ENCODE measurements at regions not wholly inside any gene's neighbourhood (a gene's known extent, or its start where the extent isn't known, plus 50 kb on each side); places are given as distances from the start of the nearest gene placed in this dataset.
A peak's percentile ranks its signal among the peaks of the same experiment; 100 is the strongest.

DNA sequence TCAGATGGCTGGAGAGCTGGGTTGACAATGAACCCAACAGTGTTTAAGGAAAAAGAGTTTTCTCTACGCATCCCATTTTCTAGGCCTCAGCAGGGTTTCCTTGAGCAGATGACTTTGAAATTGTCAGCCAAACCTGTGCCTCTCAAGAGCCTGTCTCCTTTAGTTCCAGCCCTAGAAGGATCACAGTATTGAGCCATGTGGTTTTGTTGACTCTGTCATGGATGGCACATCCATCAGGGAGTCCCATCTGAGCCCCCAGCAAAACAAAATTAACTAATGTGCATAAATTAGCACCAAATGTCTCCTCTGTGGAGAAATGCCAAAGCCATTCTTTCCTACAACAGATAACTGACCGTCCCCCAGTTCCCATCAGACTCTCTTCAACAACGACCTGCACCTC lies 103.8 kb upstream of the BLID start:
- Mint-ChIP-seq H3K36me3 (ENCODE audit: insufficient read depth, unreplicated experiment) (no peaks in the 10 kb centered on the region), H3K4me1 (ENCODE audit: low read depth, unreplicated experiment) (no peaks in the 10 kb centered on the region), H3K27ac (ENCODE audit: unreplicated experiment) (no peak overlapping the region), H3K27me3 (ENCODE audit: unreplicated experiment) (peaks cover 38% of the 10 kb centered on the region), H3K4me3 (ENCODE audit: low read depth, unreplicated experiment) (no peak overlapping the region), H3K9me3 (ENCODE audit: low read depth, unreplicated experiment) (no peaks in the 10 kb centered on the region)
- TF ChIP-seq, protein P1, sequence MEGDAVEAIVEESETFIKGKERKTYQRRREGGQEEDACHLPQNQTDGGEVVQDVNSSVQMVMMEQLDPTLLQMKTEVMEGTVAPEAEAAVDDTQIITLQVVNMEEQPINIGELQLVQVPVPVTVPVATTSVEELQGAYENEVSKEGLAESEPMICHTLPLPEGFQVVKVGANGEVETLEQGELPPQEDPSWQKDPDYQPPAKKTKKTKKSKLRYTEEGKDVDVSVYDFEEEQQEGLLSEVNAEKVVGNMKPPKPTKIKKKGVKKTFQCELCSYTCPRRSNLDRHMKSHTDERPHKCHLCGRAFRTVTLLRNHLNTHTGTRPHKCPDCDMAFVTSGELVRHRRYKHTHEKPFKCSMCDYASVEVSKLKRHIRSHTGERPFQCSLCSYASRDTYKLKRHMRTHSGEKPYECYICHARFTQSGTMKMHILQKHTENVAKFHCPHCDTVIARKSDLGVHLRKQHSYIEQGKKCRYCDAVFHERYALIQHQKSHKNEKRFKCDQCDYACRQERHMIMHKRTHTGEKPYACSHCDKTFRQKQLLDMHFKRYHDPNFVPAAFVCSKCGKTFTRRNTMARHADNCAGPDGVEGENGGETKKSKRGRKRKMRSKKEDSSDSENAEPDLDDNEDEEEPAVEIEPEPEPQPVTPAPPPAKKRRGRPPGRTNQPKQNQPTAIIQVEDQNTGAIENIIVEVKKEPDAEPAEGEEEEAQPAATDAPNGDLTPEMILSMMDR (IDR thresholded peaks at IDR 0.05; ENCODE audit: unreplicated experiment), result no peak
- no peak for DNase-seq
- CTCF ChIA-PET, result no interaction called here
- intact Hi-C loops (cut with micrococcal nuclease; ENCODE audit: unreplicated experiment), result no loop called here
- no TSS peak for BruUV-seq (replicated peaks)

DNA sequence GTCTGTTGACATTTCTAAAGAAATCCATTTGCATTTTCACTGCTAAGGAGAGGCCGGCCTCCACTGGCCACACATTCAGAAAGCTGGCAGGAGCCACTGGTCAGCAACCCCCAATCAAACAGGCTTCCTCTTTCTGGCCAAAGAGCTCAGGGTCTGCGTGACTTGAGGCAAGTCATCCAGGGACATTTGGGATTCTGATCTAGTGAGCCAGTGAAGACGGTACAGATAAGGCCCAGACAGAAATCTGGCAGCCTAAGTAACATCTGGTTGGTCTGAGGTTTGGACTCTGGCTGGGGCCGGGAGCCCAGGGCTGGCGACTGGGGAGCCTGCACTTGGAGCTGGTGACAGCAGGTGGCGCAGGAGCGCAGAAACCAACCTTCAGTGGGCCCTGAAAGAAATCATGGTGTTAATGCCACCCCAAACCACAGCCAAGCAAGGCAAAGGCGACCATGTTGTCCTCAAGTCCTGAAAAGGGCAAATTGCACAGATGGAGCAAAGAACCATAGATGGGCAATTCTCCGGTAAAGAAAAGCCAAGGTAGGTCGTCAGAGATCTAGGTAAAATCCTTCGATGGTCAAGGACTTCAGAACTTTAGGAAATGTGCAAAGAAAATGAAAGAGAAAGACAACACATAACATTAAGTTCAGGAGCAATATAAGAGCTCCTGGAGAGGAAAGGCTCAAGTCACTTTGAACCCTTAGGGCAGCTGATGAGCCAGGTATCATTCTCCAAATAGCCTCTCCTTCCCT lies 99.4 kb upstream of the BLID start:
- CTCF ChIA-PET, result interaction anchor here (0.6 to 2.0 kb wide), 2 partner anchors 97 to 290 kb away, joined by 3 to 6 read pairs; no protein-coding TSS in a partner anchor
- no peaks in the 10 kb centered on the region for H3K36me3 Mint-ChIP-seq (ENCODE audit: insufficient read depth, unreplicated experiment)
- DNase-seq, result peak; percentile 58
- H3K4me1 Mint-ChIP-seq (ENCODE audit: low read depth, unreplicated experiment), result peaks cover 2% of the 10 kb centered on the region
- no peak overlapping the region for H3K4me3 Mint-ChIP-seq (ENCODE audit: low read depth, unreplicated experiment)
- intact Hi-C loops (cut with micrococcal nuclease; ENCODE audit: unreplicated experiment), result loop anchor here (1.0 kb wide), 1 partner anchor 290 kb away; no protein-coding TSS in a partner anchor
- TF ChIP-seq, protein P1 (IDR thresholded peaks at IDR 0.05; ENCODE audit: unreplicated experiment), result peak; percentile 70
- BruUV-seq (replicated peaks), result no TSS peak
- H3K27ac Mint-ChIP-seq (ENCODE audit: unreplicated experiment), result no peak overlapping the region
- no peaks in the 10 kb centered on the region for H3K9me3 Mint-ChIP-seq (ENCODE audit: low read depth, unreplicated experiment)
- peaks cover 29% of the 10 kb centered on the region for H3K27me3 Mint-ChIP-seq (ENCODE audit: unreplicated experiment)

DNA sequence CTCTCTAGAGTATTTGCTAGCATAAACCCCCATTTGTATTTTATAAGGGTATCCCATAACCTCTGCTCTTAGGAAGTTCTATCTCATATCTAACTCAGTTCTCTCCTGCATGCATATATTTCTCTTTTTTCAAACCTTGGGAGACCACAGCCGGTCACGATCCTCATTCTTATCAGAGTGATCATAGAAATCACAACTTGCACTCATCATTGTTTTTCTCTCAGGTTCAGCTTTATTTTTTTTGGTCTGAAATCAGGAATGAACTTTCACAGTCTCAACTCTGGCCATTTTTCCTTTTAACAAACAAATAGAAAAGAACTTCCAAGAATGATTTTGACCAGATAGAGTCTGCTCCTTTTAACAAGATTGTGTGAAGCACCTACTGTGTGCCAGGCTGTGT lies 98.6 kb upstream of the BLID start:
- Mint-ChIP-seq H3K27ac (ENCODE audit: unreplicated experiment) (no peak overlapping the region), H3K4me3 (ENCODE audit: low read depth, unreplicated experiment) (no peak overlapping the region), H3K36me3 (ENCODE audit: insufficient read depth, unreplicated experiment) (no peaks in the 10 kb centered on the region), H3K4me1 (ENCODE audit: low read depth, unreplicated experiment) (peaks cover 9% of the 10 kb centered on the region), H3K27me3 (ENCODE audit: unreplicated experiment) (peaks cover 21% of the 10 kb centered on the region), H3K9me3 (ENCODE audit: low read depth, unreplicated experiment) (no peaks in the 10 kb centered on the region)
- TF ChIP-seq, protein P1 (IDR thresholded peaks at IDR 0.05; ENCODE audit: unreplicated experiment), result no peak
- no peak for DNase-seq
- CTCF ChIA-PET, result interaction anchor here (2.0 kb wide), 1 partner anchor 291 kb away, joined by 6 read pairs; no protein-coding TSS in a partner anchor
- intact Hi-C loops (cut with micrococcal nuclease; ENCODE audit: unreplicated experiment), result no loop called here
- BruUV-seq (replicated peaks), result no TSS peak

DNA sequence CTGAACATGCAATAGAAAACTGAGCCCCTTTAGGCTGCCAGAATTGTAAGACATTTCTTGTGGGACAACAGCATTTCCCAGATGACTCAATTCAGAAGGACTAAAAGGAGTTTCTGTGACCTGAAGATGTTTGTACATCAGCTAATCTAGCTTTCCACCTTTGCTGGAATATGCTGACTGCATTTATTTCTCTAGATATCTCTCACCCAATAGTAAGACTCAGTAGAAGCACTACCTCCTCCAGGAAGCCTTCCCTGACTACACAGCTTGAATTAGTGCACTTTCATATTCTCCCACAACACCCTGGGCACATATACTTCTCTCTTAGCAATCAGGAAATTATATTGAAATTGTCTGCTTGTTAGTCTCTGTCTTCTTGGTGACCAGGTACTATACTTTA lies 98.1 kb upstream of the BLID start:
- H3K4me3 Mint-ChIP-seq (ENCODE audit: low read depth, unreplicated experiment), result no peak overlapping the region
- no peaks in the 10 kb centered on the region for H3K9me3 Mint-ChIP-seq (ENCODE audit: low read depth, unreplicated experiment)
- intact Hi-C loops (cut with micrococcal nuclease; ENCODE audit: unreplicated experiment), result no loop called here
- CTCF ChIA-PET, result no interaction called here
- H3K4me1 Mint-ChIP-seq (ENCODE audit: low read depth, unreplicated experiment), result peaks cover 9% of the 10 kb centered on the region
- no TSS peak for BruUV-seq (replicated peaks)
- no peaks in the 10 kb centered on the region for H3K36me3 Mint-ChIP-seq (ENCODE audit: insufficient read depth, unreplicated experiment)
- no peak for DNase-seq
- no peak overlapping the region for H3K27ac Mint-ChIP-seq (ENCODE audit: unreplicated experiment)
- TF ChIP-seq, protein P1 (IDR thresholded peaks at IDR 0.05; ENCODE audit: unreplicated experiment), result no peak
- peaks cover 16% of the 10 kb centered on the region for H3K27me3 Mint-ChIP-seq (ENCODE audit: unreplicated experiment)

All from Calu3 (cell line).